A673 (cell line): ENCODE measurements at regions not wholly inside any gene's neighbourhood (a gene's known extent, or its start where the extent isn't known, plus 50 kb on each side); places are given as distances from the start of the nearest gene placed in this dataset.

ENCODE experiments used
- BruUV-seq: library from RNA; stranded (reverse); fragments of 400-500 nt; replicated peaks from 2 replicates; lab custom pipeline; 2021; lab: Mats Ljungman, UMichigan
- CTCF ChIA-PET: fragments of 300-600 bp; sonication (Branson Sonifier 250); formaldehyde crosslinking; loops from one replicate; lab custom pipeline; 2022; ENCODE audit warnings: antibody characterized with exemption; lab: Charles Lee
- POLR2A ChIA-PET: fragments of 300-600 bp; sonication (Branson Sonifier 250); formaldehyde crosslinking; loops from one replicate; lab custom pipeline; 2022; ENCODE audit warnings: antibody characterized with exemption; ENCODE audit not compliant: low non-redundant PET; lab: Charles Lee
- DNase-seq: peaks from one replicate; pipeline ENCODE4 v3.0.0-alpha.2; 2015; ENCODE audit warnings: low spot score
- H3K27ac ChIP-seq: fragments of 200-600 bp; sonication (generic); 2 replicates; pipeline ENCODE4 v1.5.1; 2016; ENCODE audit warnings: mixed run types, low read depth, mild to moderate bottlenecking, mixed read lengths, antibody characterized with exemption, low read length; ENCODE audit not compliant: poor library complexity, severe bottlenecking
- H3K27me3 ChIP-seq: fragments of 200-600 bp; sonication (generic); replicated peaks from 2 replicates; pipeline ENCODE4 v1.6.1; 2017; ENCODE audit warnings: mixed run types, low read depth, mild to moderate bottlenecking, mixed read lengths, antibody characterized with exemption, low read length; ENCODE audit not compliant: insufficient read depth, poor library complexity
- H3K36me3 ChIP-seq: fragments of 200-600 bp; sonication (generic); 2 replicates; pipeline ENCODE4 v1.6.1; 2016; ENCODE audit warnings: mixed run types, mild to moderate bottlenecking, mixed read lengths, antibody characterized with exemption, low read length; ENCODE audit not compliant: insufficient read depth, poor library complexity, severe bottlenecking
- H3K4me1 ChIP-seq: fragments of 200-600 bp; sonication (generic); 2 replicates; pipeline ENCODE4 v1.6.1; 2017; ENCODE audit warnings: mixed run types, mild to moderate bottlenecking, mixed read lengths, antibody characterized with exemption, low read length; ENCODE audit not compliant: insufficient read depth, poor library complexity, severe bottlenecking
- H3K4me3 ChIP-seq: fragments of 200-600 bp; sonication (generic); 2 replicates; pipeline ENCODE4 v1.5.1; 2016; ENCODE audit warnings: low read depth, mixed run types, mild to moderate bottlenecking, mixed read lengths, low read length; ENCODE audit not compliant: poor library complexity, severe bottlenecking
- H3K9me3 ChIP-seq: fragments of 200-600 bp; sonication (generic); 2 replicates; pipeline ENCODE4 v1.6.1; 2016; ENCODE audit warnings: mixed run types, low read depth, mild to moderate bottlenecking, mixed read lengths, antibody characterized with exemption, low read length; ENCODE audit not compliant: poor library complexity, severe bottlenecking
- CTCF ChIP-seq: fragments of 300-800, 200-600 bp; sonication (generic); conservative IDR thresholded peaks from 2 replicates; pipeline ENCODE4 v1.5.1; 2017; ENCODE audit warnings: low read depth, mild to moderate bottlenecking, antibody characterized with exemption, low read length, moderate library complexity, mixed read lengths
- EZH2 ChIP-seq: fragments of 200-600 bp; sonication (generic); IDR thresholded peaks from 2 replicates; pipeline ENCODE4 v1.6.1; 2017; ENCODE audit warnings: borderline replicate concordance, low read depth, mild to moderate bottlenecking, mixed read lengths, antibody characterized with exemption, low read length; ENCODE audit not compliant: poor library complexity, severe bottlenecking
- intact Hi-C: fragments of 100-400 bp; cut with micrococcal nuclease; formaldehyde crosslinking; loops from one replicate; pipeline ENCODE4 v1.10.0; 2022; ENCODE audit not compliant: unreplicated experiment

- Histone ChIP-seq H3K27ac (no peak overlapping the region), H3K27me3 (no peaks in the 10 kb centered on the region), H3K36me3 (no peaks in the 10 kb centered on the region), H3K4me3 (no peak overlapping the region), H3K4me1 (no peaks in the 10 kb centered on the region), H3K9me3 (peaks cover 8% of the 10 kb centered on the region)
- TF ChIP-seq CTCF (no peak), EZH2 (no peak)
- intact Hi-C loops: no loop called here
- BruUV-seq: no TSS peak
- DNase-seq: no peak
- CTCF ChIA-PET: no interaction called here
- POLR2A ChIA-PET: no interaction called here
Measured at GRCh38 chr19:30978639-30979038, 370.6 kb downstream of the TSHZ3 start.

- H3K4me1 ChIP-seq: no peaks in the 10 kb centered on the region
- H3K9me3 ChIP-seq: no peaks in the 10 kb centered on the region
- ChIA-PET CTCF (no interaction called here), POLR2A (interaction anchor here (0.6 kb wide), 1 partner anchor 322 kb away, joined by 3 read pairs; no protein-coding TSS in a partner anchor)
- H3K4me3 ChIP-seq: no peak overlapping the region
- no peaks in the 10 kb centered on the region for H3K27me3 ChIP-seq
- no peak overlapping the region for H3K27ac ChIP-seq
- intact Hi-C loops: no loop called here
- TF ChIP-seq CTCF (no peak), EZH2 (no peak)
- no TSS peak for BruUV-seq
- no peak for DNase-seq
- H3K36me3 ChIP-seq: no peaks in the 10 kb centered on the region
Measured at GRCh38 chr19:30969591-30969990, 379.6 kb downstream of the TSHZ3 start.

- Histone ChIP-seq H3K4me3 (no peak overlapping the region), H3K27ac (no peak overlapping the region), H3K36me3 (no peaks in the 10 kb centered on the region), H3K4me1 (no peaks in the 10 kb centered on the region), H3K27me3 (no peaks in the 10 kb centered on the region), H3K9me3 (no peaks in the 10 kb centered on the region)
- TF ChIP-seq EZH2 (no peak), CTCF (no peak)
- ChIA-PET POLR2A (no interaction called here), CTCF (no interaction called here)
- BruUV-seq: no TSS peak
- intact Hi-C loops: no loop called here
- DNase-seq: no peak
Measured at GRCh38 chr19:30968841-30969399, 380.3 kb downstream of the TSHZ3 start.
